CD4-positive, alpha-beta T cell (primary cell): ENCODE measurements at regions not wholly inside any gene's neighbourhood (a gene's known extent, or its start where the extent isn't known, plus 50 kb on each side); places are given as distances from the start of the nearest gene placed in this dataset.

Experiments used
- ATAC-seq: fragments of 200-7000 bp; cut with Tn5 transposase; one replicate; pipeline ENCODE4 v1.10.0; 2022; ENCODE audit warnings: mild to moderate bottlenecking; ENCODE audit not compliant: poor library complexity
- CTCF ChIA-PET: fragments of 350-600 bp; sonication (Branson Sonifier 250); formaldehyde crosslinking; loops from one replicate; lab custom pipeline; 2021; ENCODE audit warnings: antibody characterized with exemption, inconsistent platforms; lab: Charles Lee
- POLR2A ChIA-PET: fragments of 350-600 bp; sonication (Branson Sonifier 250); formaldehyde crosslinking; loops from one replicate; lab custom pipeline; 2021; ENCODE audit warnings: antibody characterized with exemption, inconsistent platforms; lab: Charles Lee
- DNase-seq, 14 experiments: peaks; one replicate each; pipeline ENCODE4 v3.0.0-alpha.2; 2013 to 2020; ENCODE audit warnings: mixed read lengths in 2 of 14
- H3K27ac ChIP-seq, 2 donors: one replicate each; pipeline versions ENCODE4 v1.5.1 to v1.7.0; 2013; ENCODE audit warnings: low read length in 2 of 2, low read depth in 1 of 2, mild to moderate bottlenecking in 1 of 2
- H3K27me3 ChIP-seq, 2 experiments: 1 replicate in 1 of 2; 2 replicates in 1 of 2; pipeline versions ENCODE4 v1.6.1 to v1.7.0; 2013; ENCODE audit warnings: low read length in 2 of 2, control low read depth in 1 of 2, mild to moderate bottlenecking in 1 of 2, moderate library complexity in 1 of 2; ENCODE audit not compliant: insufficient read depth in 2 of 2, control insufficient read depth in 1 of 2
- H3K36me3 ChIP-seq: one replicate; pipeline ENCODE4 v1.6.1; 2013; ENCODE audit warnings: low read length, control low read depth; ENCODE audit not compliant: insufficient read depth
- H3K4me1 ChIP-seq: one replicate; pipeline ENCODE4 v1.6.1; 2013; ENCODE audit warnings: low read length, control low read depth; ENCODE audit not compliant: insufficient read depth
- H3K4me3 ChIP-seq: one replicate; pipeline ENCODE4 v1.5.1; 2013; ENCODE audit warnings: mild to moderate bottlenecking, low read length, moderate library complexity
- H3K9me3 ChIP-seq, 2 experiments: 1 replicate in 1 of 2; 2 replicates in 1 of 2; pipeline versions ENCODE4 v1.6.1 to v1.7.0; 2013; ENCODE audit warnings: low read length in 2 of 2, mild to moderate bottlenecking in 2 of 2, control low read depth in 1 of 2, moderate library complexity in 1 of 2; ENCODE audit not compliant: control insufficient read depth in 1 of 2, insufficient read depth in 1 of 2
- H3K27ac Mint-ChIP-seq: one replicate; pipeline ENCODE4 v1.8.0; 2020; ENCODE audit warnings: mixed read lengths
- H3K27me3 Mint-ChIP-seq: one replicate; pipeline ENCODE4 v1.8.0; 2021; ENCODE audit warnings: mixed read lengths
- H3K36me3 Mint-ChIP-seq: one replicate; pipeline ENCODE4 v1.8.0; 2021; ENCODE audit warnings: low read depth, mixed read lengths
- H3K4me1 Mint-ChIP-seq: one replicate; pipeline ENCODE4 v1.8.0; 2021; ENCODE audit warnings: low read depth, mixed read lengths
- H3K4me3 Mint-ChIP-seq: one replicate; pipeline ENCODE4 v1.8.0; 2020; ENCODE audit warnings: mild to moderate bottlenecking, mixed read lengths
- H3K9me3 Mint-ChIP-seq: one replicate; pipeline ENCODE4 v1.8.0; 2020; ENCODE audit warnings: mixed read lengths
- CTCF ChIP-seq: fragments of 200-600 bp; IDR thresholded peaks from one replicate; pipeline ENCODE4 v1.8.0; 2022; ENCODE audit warnings: antibody characterized with exemption, mild to moderate bottlenecking
- intact Hi-C, 2 experiments: fragments of 100-400 bp; cut with DNase I in 1 of 2; cut with micrococcal nuclease in 1 of 2; formaldehyde crosslinking; loops; one replicate each; pipeline versions ENCODE4 v1.15.1 to v1.9.0; 2023 to 2025; cut with DNase I, micrococcal nuclease

GRCh38 chr14:42624980-42625761 is 1018.5 kb downstream of the LRFN5 start:
- no peaks in the 10 kb centered on the region for H3K36me3 ChIP-seq
- H3K4me3 Mint-ChIP-seq: no peak overlapping the region
- no peaks in the 10 kb centered on the region for H3K4me1 Mint-ChIP-seq
- no peaks in the 10 kb centered on the region for H3K9me3 ChIP-seq
- no peak overlapping the region for H3K27ac ChIP-seq
- H3K36me3 Mint-ChIP-seq: no peaks in the 10 kb centered on the region
- H3K9me3 Mint-ChIP-seq: no peaks in the 10 kb centered on the region
- ChIA-PET POLR2A (no interaction called here), CTCF (interaction anchor here (0.5 kb wide), 1 partner anchor 269 kb away, joined by 3 read pairs; no protein-coding TSS in a partner anchor)
- intact Hi-C loops: no loop called here
- H3K27me3 Mint-ChIP-seq: no peaks in the 10 kb centered on the region
- no peak for DNase-seq
- H3K4me3 ChIP-seq: no peak overlapping the region
- ATAC-seq: no peak
- H3K27ac Mint-ChIP-seq: no peak overlapping the region
- no peak for TF ChIP-seq CTCF
- no peaks in the 10 kb centered on the region for H3K4me1 ChIP-seq
- no peaks in the 10 kb centered on the region for H3K27me3 ChIP-seq

- ChIA-PET CTCF (no interaction called here), POLR2A (no interaction called here)
- no peak for DNase-seq
- H3K4me1 Mint-ChIP-seq: no peaks in the 10 kb centered on the region
- no peak overlapping the region for H3K27ac Mint-ChIP-seq
- no peaks in the 10 kb centered on the region for H3K27me3 Mint-ChIP-seq
- Histone ChIP-seq H3K27ac (no peak overlapping the region), H3K36me3 (no peaks in the 10 kb centered on the region), H3K27me3 (no peaks in the 10 kb centered on the region), H3K9me3 (peaks cover 3 to 4% of the 10 kb centered on the region in 2 experiments), H3K4me3 (no peak overlapping the region), H3K4me1 (no peaks in the 10 kb centered on the region)
- H3K9me3 Mint-ChIP-seq: peaks cover 1% of the 10 kb centered on the region
- H3K4me3 Mint-ChIP-seq: no peak overlapping the region
- intact Hi-C loops: no loop called here
- H3K36me3 Mint-ChIP-seq: no peaks in the 10 kb centered on the region
- TF ChIP-seq CTCF: no peak
- no peak for ATAC-seq
Observed at GRCh38 chr14:42617005-42617404, 1010.3 kb downstream of the LRFN5 start.

GRCh38 chr14:42606839-42607238 is 1000.2 kb downstream of the LRFN5 start:
- Histone ChIP-seq H3K4me3 (no peak overlapping the region), H3K27ac (no peak overlapping the region), H3K36me3 (no peaks in the 10 kb centered on the region), H3K4me1 (no peaks in the 10 kb centered on the region), H3K9me3 (peaks cover 0 to 5% of the 10 kb centered on the region in 2 experiments), H3K27me3 (no peaks in the 10 kb centered on the region)
- Mint-ChIP-seq H3K36me3 (no peaks in the 10 kb centered on the region), H3K9me3 (peaks cover 3% of the 10 kb centered on the region), H3K4me3 (no peak overlapping the region), H3K4me1 (no peaks in the 10 kb centered on the region), H3K27me3 (no peaks in the 10 kb centered on the region), H3K27ac (no peak overlapping the region)
- POLR2A ChIA-PET: no interaction called here
- no peak for TF ChIP-seq CTCF
- DNase-seq: no peak
- ATAC-seq: no peak
- intact Hi-C loops: no loop called here
- CTCF ChIA-PET: no interaction called here
